ENCODE measurements at regions not wholly inside any gene's neighbourhood (a gene's known extent, or its start where the extent isn't known, plus 50 kb on each side); places are given as distances from the start of the nearest gene placed in this dataset.

GRCh38 chrX:84737471-84737871, 235.2 kb upstream of the HDX start:
- Histone ChIP-seq H3K36me3 (ENCODE audit: control insufficient read depth, insufficient read depth, low read length) (no peaks in the 10 kb centered on the region), H3K4me1 (no peaks in the 10 kb centered on the region), H2AFZ (no peak overlapping the region), H3K9ac (no peak overlapping the region), H3K79me2 (no peaks in the 10 kb centered on the region), H3K4me3 (ENCODE audit: low read depth, low read length) (no peak overlapping the region), H3K27ac (no peak overlapping the region), H3K4me2 (ENCODE audit: low read length) (no peak overlapping the region), H3K27me3 (ENCODE audit: control insufficient read depth, insufficient read depth, low read length) (no peaks in the 10 kb centered on the region), H3K9me3 (ENCODE audit: control insufficient read depth, low read length) (no peaks in the 10 kb centered on the region)
- no peak for TF ChIP-seq CTCF (IDR thresholded peaks at IDR 0.05)

- Histone ChIP-seq H3K79me2 (no peaks in the 10 kb centered on the region), H3K4me2 (ENCODE audit: low read length) (no peak overlapping the region), H3K27me3 (ENCODE audit: control insufficient read depth, insufficient read depth, low read length) (no peaks in the 10 kb centered on the region), H3K9ac (no peak overlapping the region), H3K9me3 (ENCODE audit: control insufficient read depth, low read length) (no peaks in the 10 kb centered on the region), H3K4me1 (no peaks in the 10 kb centered on the region), H3K36me3 (ENCODE audit: control insufficient read depth, insufficient read depth, low read length) (no peaks in the 10 kb centered on the region), H2AFZ (no peak overlapping the region), H3K4me3 (ENCODE audit: low read depth, low read length) (no peak overlapping the region), H3K27ac (no peak overlapping the region)
- TF ChIP-seq CTCF (IDR thresholded peaks at IDR 0.05), result no peak
Observed at GRCh38 chrX:84747516-84747915, 245.3 kb upstream of the HDX start.

DNA sequence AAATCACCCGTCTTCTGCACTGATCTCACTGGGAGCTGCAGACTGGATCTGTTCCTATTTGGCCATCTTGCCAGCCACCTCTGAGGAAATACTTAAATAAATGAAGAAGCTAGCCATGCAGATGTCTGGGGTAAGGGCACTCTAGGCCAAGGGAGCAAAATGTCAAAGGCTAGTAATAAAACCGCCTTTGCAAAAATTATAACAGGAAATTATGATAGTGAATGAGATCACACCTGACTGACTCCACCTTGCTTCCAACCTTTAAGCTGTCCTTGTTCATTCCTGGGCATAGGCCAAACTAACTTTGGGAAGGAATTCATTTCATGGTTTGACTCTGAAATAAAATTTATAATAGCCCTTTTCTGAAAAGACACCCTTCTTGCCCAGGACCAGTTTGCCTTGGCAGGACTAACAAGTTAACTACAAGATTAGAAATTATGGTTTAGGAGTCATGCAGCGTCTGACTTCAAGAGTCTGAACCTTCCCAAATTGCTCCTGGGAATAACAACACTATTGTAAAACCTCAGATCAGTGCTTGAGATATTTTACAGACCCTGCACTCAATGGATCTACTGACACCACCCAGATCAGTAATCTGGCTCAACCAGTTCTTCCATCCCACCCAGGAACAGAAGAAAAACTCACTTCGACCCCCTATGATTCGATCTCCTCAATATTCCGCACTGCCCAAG, 246.9 kb upstream of the HDX start:
- H3K4me1 ChIP-seq, result no peaks in the 10 kb centered on the region
- no peaks in the 10 kb centered on the region for H3K9me3 ChIP-seq (ENCODE audit: control insufficient read depth, low read length)
- no peak overlapping the region for H2AFZ ChIP-seq
- no peak overlapping the region for H3K4me2 ChIP-seq (ENCODE audit: low read length)
- no peaks in the 10 kb centered on the region for H3K36me3 ChIP-seq (ENCODE audit: control insufficient read depth, insufficient read depth, low read length)
- no peak overlapping the region for H3K9ac ChIP-seq
- no peak for TF ChIP-seq CTCF (IDR thresholded peaks at IDR 0.05)
- H3K4me3 ChIP-seq (ENCODE audit: low read depth, low read length), result no peak overlapping the region
- H3K27ac ChIP-seq, result no peak overlapping the region
- H3K79me2 ChIP-seq, result no peaks in the 10 kb centered on the region
- no peaks in the 10 kb centered on the region for H3K27me3 ChIP-seq (ENCODE audit: control insufficient read depth, insufficient read depth, low read length)

DNA sequence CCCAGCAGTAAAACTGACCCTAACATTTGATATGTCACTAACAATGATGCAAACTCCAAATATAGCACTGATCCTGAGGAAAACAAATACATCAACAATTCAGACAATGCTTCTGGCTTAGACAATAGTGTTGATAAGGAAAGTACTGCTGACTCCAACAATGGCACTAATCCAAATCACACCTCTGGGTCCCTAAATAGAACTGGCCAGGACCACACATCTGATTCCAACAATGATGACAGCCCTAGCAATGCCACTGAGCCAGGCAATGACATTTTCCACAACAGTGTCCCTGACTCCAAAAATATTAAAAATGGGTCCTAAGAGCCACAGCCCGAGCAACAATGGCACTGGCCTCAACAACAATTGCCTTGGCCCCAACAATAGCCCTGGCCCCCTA, 243.1 kb upstream of the APOOL start:
- Histone ChIP-seq H3K9me3 (ENCODE audit: control insufficient read depth, low read length) (no peaks in the 10 kb centered on the region), H3K4me2 (ENCODE audit: low read length) (no peak overlapping the region), H3K27ac (no peak overlapping the region), H3K4me1 (no peaks in the 10 kb centered on the region), H3K4me3 (ENCODE audit: low read depth, low read length) (no peak overlapping the region), H2AFZ (no peak overlapping the region), H3K9ac (no peak overlapping the region), H3K27me3 (ENCODE audit: control insufficient read depth, insufficient read depth, low read length) (no peaks in the 10 kb centered on the region), H3K36me3 (ENCODE audit: control insufficient read depth, insufficient read depth, low read length) (no peaks in the 10 kb centered on the region), H3K79me2 (no peaks in the 10 kb centered on the region)
- no peak for TF ChIP-seq CTCF (IDR thresholded peaks at IDR 0.05)

GRCh38 chrX:84796321-84796720, 207.4 kb upstream of the APOOL start:
- H3K4me3 ChIP-seq (ENCODE audit: low read depth, low read length), result no peak overlapping the region
- H3K27me3 ChIP-seq (ENCODE audit: control insufficient read depth, insufficient read depth, low read length), result no peaks in the 10 kb centered on the region
- H3K4me2 ChIP-seq (ENCODE audit: low read length), result no peak overlapping the region
- no peak overlapping the region for H3K27ac ChIP-seq
- H3K4me1 ChIP-seq, result no peaks in the 10 kb centered on the region
- H3K36me3 ChIP-seq (ENCODE audit: control insufficient read depth, insufficient read depth, low read length), result no peaks in the 10 kb centered on the region
- H3K79me2 ChIP-seq, result no peaks in the 10 kb centered on the region
- no peak for TF ChIP-seq CTCF (IDR thresholded peaks at IDR 0.05)
- H3K9me3 ChIP-seq (ENCODE audit: control insufficient read depth, low read length), result no peaks in the 10 kb centered on the region
- H2AFZ ChIP-seq, result no peak overlapping the region
- H3K9ac ChIP-seq, result no peak overlapping the region
